Activated naive CD8-positive, alpha-beta T cell treated with anti-CD3 and anti-CD28 coated beads, Interleukin-2, amount 10 ng/mL, durations not matched to agents 7 days and 5 days (primary cell): ENCODE measurements at regions not wholly inside any gene's neighbourhood (a gene's known extent, or its start where the extent isn't known, plus 50 kb on each side); places are given as distances from the start of the nearest gene placed in this dataset.

Experiments used
- ATAC-seq: fragments of 150-1000 bp; cut with Tn5 transposase; one replicate; pipeline ENCODE4 v1.10.0; 2021; ENCODE audit warnings: low read depth, moderate library complexity
- POLR2A ChIA-PET: fragments of 350-600 bp; sonication (Branson Sonifier 250); formaldehyde crosslinking; loops from one replicate; lab custom pipeline; 2021; ENCODE audit warnings: antibody characterized with exemption; lab: Charles Lee
- DNase-seq: peaks from one replicate; pipeline ENCODE4 v3.0.0; 2021
- H3K27ac Mint-ChIP-seq: one replicate; pipeline ENCODE4 v1.8.0; 2022; ENCODE audit warnings: mild to moderate bottlenecking, mixed read lengths
- H3K27me3 Mint-ChIP-seq: one replicate; pipeline ENCODE4 v1.8.0; 2022; ENCODE audit warnings: mild to moderate bottlenecking, moderate library complexity, mixed read lengths
- H3K36me3 Mint-ChIP-seq: one replicate; pipeline ENCODE4 v1.8.0; 2021; ENCODE audit warnings: mild to moderate bottlenecking, mixed read lengths
- H3K4me1 Mint-ChIP-seq: one replicate; pipeline ENCODE4 v1.8.0; 2021; ENCODE audit warnings: mixed read lengths
- H3K4me3 Mint-ChIP-seq: one replicate; pipeline ENCODE4 v1.8.0; 2022; ENCODE audit warnings: mild to moderate bottlenecking, moderate library complexity, mixed read lengths
- H3K9me3 Mint-ChIP-seq: one replicate; pipeline ENCODE4 v1.8.0; 2021; ENCODE audit warnings: mixed read lengths

- no peaks in the 10 kb centered on the region for H3K4me1 Mint-ChIP-seq
- H3K27me3 Mint-ChIP-seq = no peaks in the 10 kb centered on the region
- POLR2A ChIA-PET = no interaction called here
- H3K4me3 Mint-ChIP-seq = no peak overlapping the region
- H3K27ac Mint-ChIP-seq = no peak overlapping the region
- ATAC-seq (no peak), DNase-seq (no peak)
- peaks cover 43% of the 10 kb centered on the region for H3K36me3 Mint-ChIP-seq
- H3K9me3 Mint-ChIP-seq = no peaks in the 10 kb centered on the region
Measured at GRCh38 chr6:144804246-144804790, 519.2 kb downstream of the UTRN start.

- H3K36me3 Mint-ChIP-seq = peaks cover 42% of the 10 kb centered on the region
- H3K9me3 Mint-ChIP-seq = no peaks in the 10 kb centered on the region
- no peak for DNase-seq
- no peak overlapping the region for H3K27ac Mint-ChIP-seq
- H3K27me3 Mint-ChIP-seq = no peaks in the 10 kb centered on the region
- POLR2A ChIA-PET = no interaction called here
- H3K4me1 Mint-ChIP-seq = no peaks in the 10 kb centered on the region
- no peak for ATAC-seq
- H3K4me3 Mint-ChIP-seq = no peak overlapping the region
Measured at GRCh38 chr6:144805049-144805448, 519.9 kb downstream of the UTRN start.

GRCh38 chr6:144806222-144806621 is 521.1 kb downstream of the UTRN start:
- Mint-ChIP-seq H3K4me3 (no peak overlapping the region), H3K27ac (no peak overlapping the region), H3K36me3 (peaks cover 43% of the 10 kb centered on the region), H3K9me3 (no peaks in the 10 kb centered on the region), H3K4me1 (peaks cover 3% of the 10 kb centered on the region), H3K27me3 (no peaks in the 10 kb centered on the region)
- no peak for DNase-seq
- no peak for ATAC-seq
- POLR2A ChIA-PET = no interaction called here

- Mint-ChIP-seq H3K9me3 (no peaks in the 10 kb centered on the region), H3K4me1 (peaks cover 3% of the 10 kb centered on the region), H3K4me3 (no peak overlapping the region), H3K27me3 (no peaks in the 10 kb centered on the region), H3K27ac (no peak overlapping the region), H3K36me3 (peaks cover 52% of the 10 kb centered on the region)
- POLR2A ChIA-PET = no interaction called here
- no peak for DNase-seq
- no peak for ATAC-seq
Measured at GRCh38 chr6:144809120-144809519, 524.0 kb downstream of the UTRN start.

GRCh38 chr6:144809969-144810368 is 524.8 kb downstream of the UTRN start:
- Mint-ChIP-seq H3K9me3 (no peaks in the 10 kb centered on the region), H3K4me3 (no peak overlapping the region), H3K27me3 (no peaks in the 10 kb centered on the region), H3K27ac (no peak overlapping the region), H3K36me3 (peaks cover 54% of the 10 kb centered on the region), H3K4me1 (peaks cover 3% of the 10 kb centered on the region)
- no peak for DNase-seq
- POLR2A ChIA-PET = no interaction called here
- no peak for ATAC-seq

- POLR2A ChIA-PET = no interaction called here
- Mint-ChIP-seq H3K9me3 (no peaks in the 10 kb centered on the region), H3K4me3 (no peak overlapping the region), H3K27me3 (no peaks in the 10 kb centered on the region), H3K4me1 (peaks cover 3% of the 10 kb centered on the region), H3K27ac (no peak overlapping the region), H3K36me3 (peaks cover 56% of the 10 kb centered on the region)
- no peak for DNase-seq
- no peak for ATAC-seq
Measured at GRCh38 chr6:144811140-144811539, 526.0 kb downstream of the UTRN start.

GRCh38 chr6:144816936-144817335 is 531.8 kb downstream of the UTRN start:
- Mint-ChIP-seq H3K9me3 (no peaks in the 10 kb centered on the region), H3K27ac (no peak overlapping the region), H3K4me1 (peaks cover 2% of the 10 kb centered on the region), H3K4me3 (no peak overlapping the region), H3K27me3 (no peaks in the 10 kb centered on the region), H3K36me3 (peaks cover 34% of the 10 kb centered on the region)
- no peak for ATAC-seq
- no peak for DNase-seq
- POLR2A ChIA-PET = no interaction called here

- ATAC-seq (no peak), DNase-seq (no peak)
- no peaks in the 10 kb centered on the region for H3K27me3 Mint-ChIP-seq
- POLR2A ChIA-PET = no interaction called here
- peaks cover 2% of the 10 kb centered on the region for H3K4me1 Mint-ChIP-seq
- no peak overlapping the region for H3K4me3 Mint-ChIP-seq
- no peaks in the 10 kb centered on the region for H3K9me3 Mint-ChIP-seq
- peaks cover 18% of the 10 kb centered on the region for H3K36me3 Mint-ChIP-seq
- H3K27ac Mint-ChIP-seq = no peak overlapping the region
Measured at GRCh38 chr6:144820270-144820669, 535.1 kb downstream of the UTRN start.

GRCh38 chr6:144823131-144823530 is 538.0 kb downstream of the UTRN start:
- no peak overlapping the region for H3K27ac Mint-ChIP-seq
- peaks cover 20% of the 10 kb centered on the region for H3K36me3 Mint-ChIP-seq
- H3K4me3 Mint-ChIP-seq = no peak overlapping the region
- no peaks in the 10 kb centered on the region for H3K9me3 Mint-ChIP-seq
- POLR2A ChIA-PET = no interaction called here
- ATAC-seq (no peak), DNase-seq (no peak)
- H3K4me1 Mint-ChIP-seq = peaks cover 2% of the 10 kb centered on the region
- H3K27me3 Mint-ChIP-seq = no peaks in the 10 kb centered on the region

GRCh38 chr6:144824018-144824417 is 538.9 kb downstream of the UTRN start:
- ATAC-seq (no peak), DNase-seq (no peak)
- Mint-ChIP-seq H3K27ac (no peak overlapping the region), H3K4me1 (peaks cover 2% of the 10 kb centered on the region), H3K9me3 (no peaks in the 10 kb centered on the region), H3K27me3 (no peaks in the 10 kb centered on the region), H3K36me3 (peaks cover 24% of the 10 kb centered on the region), H3K4me3 (no peak overlapping the region)
- POLR2A ChIA-PET = no interaction called here

- Mint-ChIP-seq H3K36me3 (peaks cover 19% of the 10 kb centered on the region), H3K27me3 (no peaks in the 10 kb centered on the region), H3K4me1 (no peaks in the 10 kb centered on the region), H3K9me3 (no peaks in the 10 kb centered on the region), H3K4me3 (no peak overlapping the region), H3K27ac (no peak overlapping the region)
- no peak for DNase-seq
- no peak for ATAC-seq
- POLR2A ChIA-PET = no interaction called here
Measured at GRCh38 chr6:144834426-144835038, 549.4 kb downstream of the UTRN start.

GRCh38 chr6:144835322-144835973 is 550.3 kb downstream of the UTRN start:
- H3K27ac Mint-ChIP-seq = no peak overlapping the region
- DNase-seq (no peak), ATAC-seq (no peak)
- H3K9me3 Mint-ChIP-seq = no peaks in the 10 kb centered on the region
- H3K4me1 Mint-ChIP-seq = no peaks in the 10 kb centered on the region
- H3K36me3 Mint-ChIP-seq = peaks cover 19% of the 10 kb centered on the region
- POLR2A ChIA-PET = no interaction called here
- H3K4me3 Mint-ChIP-seq = no peak overlapping the region
- H3K27me3 Mint-ChIP-seq = no peaks in the 10 kb centered on the region

- H3K4me3 Mint-ChIP-seq = no peak overlapping the region
- H3K27ac Mint-ChIP-seq = no peak overlapping the region
- H3K9me3 Mint-ChIP-seq = no peaks in the 10 kb centered on the region
- DNase-seq (no peak), ATAC-seq (no peak)
- no peaks in the 10 kb centered on the region for H3K27me3 Mint-ChIP-seq
- H3K4me1 Mint-ChIP-seq = no peaks in the 10 kb centered on the region
- H3K36me3 Mint-ChIP-seq = peaks cover 23% of the 10 kb centered on the region
- POLR2A ChIA-PET = interaction anchor here (0.6 kb wide), 1 partner anchor 52 kb away, joined by 3 read pairs; no protein-coding TSS in a partner anchor
Measured at GRCh38 chr6:144840619-144841018, 555.5 kb downstream of the UTRN start.

GRCh38 chr6:144843701-144844100 is 558.6 kb downstream of the UTRN start:
- POLR2A ChIA-PET = no interaction called here
- Mint-ChIP-seq H3K27ac (no peak overlapping the region), H3K9me3 (no peaks in the 10 kb centered on the region), H3K36me3 (peaks cover 42% of the 10 kb centered on the region), H3K27me3 (no peaks in the 10 kb centered on the region), H3K4me3 (no peak overlapping the region), H3K4me1 (peaks cover 4% of the 10 kb centered on the region)
- no peak for DNase-seq
- no peak for ATAC-seq
